GM23248 (cell line): ENCODE measurements at regions not wholly inside any gene's neighbourhood (a gene's known extent, or its start where the extent isn't known, plus 50 kb on each side); places are given as distances from the start of the nearest gene placed in this dataset.

Experiments
- EZH2 ChIP-seq: fragments of 200-600 bp; sonication (generic); IDR thresholded peaks from 2 replicates; pipeline ENCODE4 v1.6.1; 2018; ENCODE audit warnings: antibody characterized with exemption, mild to moderate bottlenecking; ENCODE audit not compliant: insufficient read depth, poor library complexity, severe bottlenecking
- EZH2phosphoT487 ChIP-seq: fragments of 200-600 bp; sonication (generic); IDR thresholded peaks from 2 replicates; pipeline ENCODE4 v1.6.1; 2018; ENCODE audit warnings: antibody characterized with exemption, moderate library complexity, mild to moderate bottlenecking, low read depth; ENCODE audit not compliant: insufficient read depth

DNA sequence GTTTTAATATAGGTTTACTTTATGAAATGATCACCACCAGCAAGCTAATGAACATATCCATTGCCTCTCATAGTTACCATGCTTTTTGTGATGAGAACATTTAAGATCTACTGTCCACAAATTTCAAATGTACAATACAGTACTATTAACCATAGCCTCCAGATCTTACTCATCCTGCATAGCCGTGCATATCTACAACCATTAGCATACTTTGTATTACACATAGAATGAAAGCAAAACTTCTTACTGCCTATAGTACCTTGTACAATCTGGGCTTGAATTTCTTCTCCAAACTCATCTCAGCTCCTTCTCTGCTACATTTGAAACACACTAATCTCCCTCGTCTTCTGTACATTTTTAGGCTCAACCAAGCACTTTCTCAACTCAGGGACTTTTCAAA lies 510.6 kb downstream of the PRR16 start:
- TF ChIP-seq EZH2 (no peak), EZH2phosphoT487 (no peak)
